ENCODE measurements at regions not wholly inside any gene's neighbourhood (a gene's known extent, or its start where the extent isn't known, plus 50 kb on each side); places are given as distances from the start of the nearest gene placed in this dataset.

DNA sequence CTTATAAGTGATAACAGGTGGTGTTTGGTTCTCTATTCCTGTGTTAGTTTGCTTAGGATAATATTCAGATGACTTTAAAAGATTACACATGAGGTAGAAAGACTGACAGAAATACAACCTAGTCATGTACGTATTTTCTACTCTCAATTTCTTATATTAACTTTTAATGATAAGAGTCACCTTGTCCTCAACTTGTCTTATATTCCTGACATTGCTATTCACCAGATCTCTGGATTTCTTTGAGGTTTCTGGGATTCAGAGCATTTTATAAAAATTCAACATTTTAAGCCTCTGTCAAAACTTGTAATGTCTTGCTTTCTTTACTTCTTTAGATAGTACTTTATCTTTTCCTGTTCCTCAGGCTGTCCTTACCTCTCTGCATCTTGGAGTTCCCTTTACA lies 234.2 kb downstream of the TBX15 start:
- TF ChIP-seq TCF12 (IDR thresholded peaks at IDR 0.05) (no peak), MXI1 (IDR thresholded peaks at IDR 0.05; ENCODE audit: low read depth, low read length) (no peak), JUND (IDR thresholded peaks at IDR 0.05) (no peak), GATA2 (CRISPR knock-in tag; IDR thresholded peaks at IDR 0.05) (no peak), POLR2AphosphoS5 (IDR thresholded peaks at IDR 0.05; ENCODE audit: low read depth, low read length) (no peak), NFIC (IDR thresholded peaks at IDR 0.05; ENCODE audit: borderline replicate concordance) (no peak), GABPA (IDR thresholded peaks at IDR 0.05; ENCODE audit: low read depth) (no peak), YY1 (IDR thresholded peaks at IDR 0.05; ENCODE audit: low read depth) (no peak), ELF1 (IDR thresholded peaks at IDR 0.05) (no peak), RFX5 (IDR thresholded peaks at IDR 0.05; ENCODE audit: low read length) (no peak), EP300 (IDR thresholded peaks at IDR 0.05; ENCODE audit: borderline replicate concordance in 1 of 2, low read depth in 1 of 2, low read length in 1 of 2) (no peak), FOXM1 (IDR thresholded peaks at IDR 0.05; ENCODE audit: low read depth) (no peak), FOSL2 (IDR thresholded peaks at IDR 0.05; ENCODE audit: borderline replicate concordance, low read depth) (no peak)
- TF ChIP-seq, protein P1, sequence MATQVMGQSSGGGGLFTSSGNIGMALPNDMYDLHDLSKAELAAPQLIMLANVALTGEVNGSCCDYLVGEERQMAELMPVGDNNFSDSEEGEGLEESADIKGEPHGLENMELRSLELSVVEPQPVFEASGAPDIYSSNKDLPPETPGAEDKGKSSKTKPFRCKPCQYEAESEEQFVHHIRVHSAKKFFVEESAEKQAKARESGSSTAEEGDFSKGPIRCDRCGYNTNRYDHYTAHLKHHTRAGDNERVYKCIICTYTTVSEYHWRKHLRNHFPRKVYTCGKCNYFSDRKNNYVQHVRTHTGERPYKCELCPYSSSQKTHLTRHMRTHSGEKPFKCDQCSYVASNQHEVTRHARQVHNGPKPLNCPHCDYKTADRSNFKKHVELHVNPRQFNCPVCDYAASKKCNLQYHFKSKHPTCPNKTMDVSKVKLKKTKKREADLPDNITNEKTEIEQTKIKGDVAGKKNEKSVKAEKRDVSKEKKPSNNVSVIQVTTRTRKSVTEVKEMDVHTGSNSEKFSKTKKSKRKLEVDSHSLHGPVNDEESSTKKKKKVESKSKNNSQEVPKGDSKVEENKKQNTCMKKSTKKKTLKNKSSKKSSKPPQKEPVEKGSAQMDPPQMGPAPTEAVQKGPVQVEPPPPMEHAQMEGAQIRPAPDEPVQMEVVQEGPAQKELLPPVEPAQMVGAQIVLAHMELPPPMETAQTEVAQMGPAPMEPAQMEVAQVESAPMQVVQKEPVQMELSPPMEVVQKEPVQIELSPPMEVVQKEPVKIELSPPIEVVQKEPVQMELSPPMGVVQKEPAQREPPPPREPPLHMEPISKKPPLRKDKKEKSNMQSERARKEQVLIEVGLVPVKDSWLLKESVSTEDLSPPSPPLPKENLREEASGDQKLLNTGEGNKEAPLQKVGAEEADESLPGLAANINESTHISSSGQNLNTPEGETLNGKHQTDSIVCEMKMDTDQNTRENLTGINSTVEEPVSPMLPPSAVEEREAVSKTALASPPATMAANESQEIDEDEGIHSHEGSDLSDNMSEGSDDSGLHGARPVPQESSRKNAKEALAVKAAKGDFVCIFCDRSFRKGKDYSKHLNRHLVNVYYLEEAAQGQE (IDR thresholded peaks at IDR 0.05; ENCODE audit: low read depth, low read length) = no peak
- TF ChIP-seq, protein P2, sequence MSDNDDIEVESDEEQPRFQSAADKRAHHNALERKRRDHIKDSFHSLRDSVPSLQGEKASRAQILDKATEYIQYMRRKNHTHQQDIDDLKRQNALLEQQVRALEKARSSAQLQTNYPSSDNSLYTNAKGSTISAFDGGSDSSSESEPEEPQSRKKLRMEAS (IDR thresholded peaks at IDR 0.05; ENCODE audit: low read depth) = no peak
- Histone ChIP-seq H3K4me2 (no peak overlapping the region), H3K27me3 (ENCODE audit: insufficient read depth) (no peaks in the 10 kb centered on the region), H3K4me1 (ENCODE audit: control insufficient read depth in 1 of 2, insufficient read depth in 2 of 2, low read depth in 1 of 2, low read length in 1 of 2) (no peaks in the 10 kb centered on the region), H3K27ac (ENCODE audit: low read depth in 2 of 2, low read length in 1 of 2) (no peak overlapping the region), H3K9me2 (no peaks in the 10 kb centered on the region), H4K20me1 (ENCODE audit: insufficient read depth) (no peaks in the 10 kb centered on the region), H3K9ac (no peak overlapping the region), H2AFZ (ENCODE audit: low read depth) (no peak overlapping the region), H3K36me3 (replicated peaks in 1 of 2; ENCODE audit: control insufficient read depth in 1 of 2, insufficient read depth in 2 of 2, low read length in 1 of 2) (no peaks in the 10 kb centered on the region), H3K79me2 (ENCODE audit: insufficient read depth) (no peaks in the 10 kb centered on the region), H3K4me3 (ENCODE audit: low read depth in 2 of 2, low read length in 1 of 2) (no peak overlapping the region), H3K9me3 (no peaks in the 10 kb centered on the region), H3F3A (replicated peaks; ENCODE audit: insufficient read depth) (no peaks in the 10 kb centered on the region)
- ChIA-PET CTCF (no interaction called here), POLR2A (no interaction called here)
- no peak for DNase-seq
- 0% methylated on average over 1 of the region's 1 CpG for WGBS (ENCODE audit: low lambda C conversion rate)

DNA sequence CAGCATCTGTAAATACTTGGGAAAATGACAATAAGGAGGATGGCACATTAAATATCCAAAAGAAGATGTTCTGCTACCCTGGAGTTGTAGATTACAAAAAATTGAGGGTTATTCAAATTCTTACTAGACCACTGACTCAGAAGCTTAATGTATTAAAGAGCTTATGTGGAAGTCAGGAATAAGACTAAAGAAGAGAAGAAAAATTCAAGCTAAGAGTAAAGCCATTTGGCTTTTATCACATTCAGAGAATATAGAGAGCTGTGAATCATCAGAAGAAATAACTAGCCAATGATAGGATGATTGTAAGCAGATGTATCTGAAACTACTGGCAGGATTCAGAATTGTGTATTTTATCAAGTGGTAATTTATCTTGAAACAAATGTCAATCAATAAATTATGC lies 237.0 kb downstream of the TBX15 start:
- POLR2A ChIA-PET = no interaction called here

More for the DNA sequence above, 237.0 kb downstream of the TBX15 start:
- H4K20me1 ChIP-seq (ENCODE audit: insufficient read depth) = no peaks in the 10 kb centered on the region
- CTCF ChIA-PET = no interaction called here
- H3F3A ChIP-seq (replicated peaks; ENCODE audit: insufficient read depth) = no peaks in the 10 kb centered on the region
- no peaks in the 10 kb centered on the region for H3K79me2 ChIP-seq (ENCODE audit: insufficient read depth)
- H3K27ac ChIP-seq (ENCODE audit: low read depth in 2 of 2, low read length in 1 of 2) = no peak overlapping the region
- no peaks in the 10 kb centered on the region for H3K4me1 ChIP-seq (ENCODE audit: control insufficient read depth in 1 of 2, insufficient read depth in 2 of 2, low read depth in 1 of 2, low read length in 1 of 2)
- no peak overlapping the region for H2AFZ ChIP-seq (ENCODE audit: low read depth)
- H3K9ac ChIP-seq = no peak overlapping the region
- H3K36me3 ChIP-seq (replicated peaks in 1 of 2; ENCODE audit: control insufficient read depth in 1 of 2, insufficient read depth in 2 of 2, low read length in 1 of 2) = no peaks in the 10 kb centered on the region
- TF ChIP-seq RXRA (IDR thresholded peaks at IDR 0.05; ENCODE audit: borderline replicate concordance, low read depth) (no peak), YY1 (IDR thresholded peaks at IDR 0.05; ENCODE audit: low read depth) (no peak), EZH2phosphoT487 (IDR thresholded peaks at IDR 0.05; ENCODE audit: borderline replicate concordance, low read depth) (no peak), FOSL2 (IDR thresholded peaks at IDR 0.05; ENCODE audit: borderline replicate concordance, low read depth) (no peak), RFX5 (IDR thresholded peaks at IDR 0.05; ENCODE audit: low read length) (no peak), NFIC (IDR thresholded peaks at IDR 0.05; ENCODE audit: borderline replicate concordance) (no peak), RAD21 (IDR thresholded peaks at IDR 0.05; ENCODE audit: low read length) (no peak), TEAD4 (IDR thresholded peaks at IDR 0.05; ENCODE audit: borderline replicate concordance, insufficient read depth) (no peak), TAF1 (IDR thresholded peaks at IDR 0.05; ENCODE audit: borderline replicate concordance, low read depth, low read length) (no peak)
- TF ChIP-seq, protein P3, sequence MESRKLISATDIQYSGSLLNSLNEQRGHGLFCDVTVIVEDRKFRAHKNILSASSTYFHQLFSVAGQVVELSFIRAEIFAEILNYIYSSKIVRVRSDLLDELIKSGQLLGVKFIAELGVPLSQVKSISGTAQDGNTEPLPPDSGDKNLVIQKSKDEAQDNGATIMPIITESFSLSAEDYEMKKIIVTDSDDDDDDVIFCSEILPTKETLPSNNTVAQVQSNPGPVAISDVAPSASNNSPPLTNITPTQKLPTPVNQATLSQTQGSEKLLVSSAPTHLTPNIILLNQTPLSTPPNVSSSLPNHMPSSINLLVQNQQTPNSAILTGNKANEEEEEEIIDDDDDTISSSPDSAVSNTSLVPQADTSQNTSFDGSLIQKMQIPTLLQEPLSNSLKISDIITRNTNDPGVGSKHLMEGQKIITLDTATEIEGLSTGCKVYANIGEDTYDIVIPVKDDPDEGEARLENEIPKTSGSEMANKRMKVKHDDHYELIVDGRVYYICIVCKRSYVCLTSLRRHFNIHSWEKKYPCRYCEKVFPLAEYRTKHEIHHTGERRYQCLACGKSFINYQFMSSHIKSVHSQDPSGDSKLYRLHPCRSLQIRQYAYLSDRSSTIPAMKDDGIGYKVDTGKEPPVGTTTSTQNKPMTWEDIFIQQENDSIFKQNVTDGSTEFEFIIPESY (IDR thresholded peaks at IDR 0.05; ENCODE audit: borderline replicate concordance, low read depth) = no peak
- TF ChIP-seq, protein P4, sequence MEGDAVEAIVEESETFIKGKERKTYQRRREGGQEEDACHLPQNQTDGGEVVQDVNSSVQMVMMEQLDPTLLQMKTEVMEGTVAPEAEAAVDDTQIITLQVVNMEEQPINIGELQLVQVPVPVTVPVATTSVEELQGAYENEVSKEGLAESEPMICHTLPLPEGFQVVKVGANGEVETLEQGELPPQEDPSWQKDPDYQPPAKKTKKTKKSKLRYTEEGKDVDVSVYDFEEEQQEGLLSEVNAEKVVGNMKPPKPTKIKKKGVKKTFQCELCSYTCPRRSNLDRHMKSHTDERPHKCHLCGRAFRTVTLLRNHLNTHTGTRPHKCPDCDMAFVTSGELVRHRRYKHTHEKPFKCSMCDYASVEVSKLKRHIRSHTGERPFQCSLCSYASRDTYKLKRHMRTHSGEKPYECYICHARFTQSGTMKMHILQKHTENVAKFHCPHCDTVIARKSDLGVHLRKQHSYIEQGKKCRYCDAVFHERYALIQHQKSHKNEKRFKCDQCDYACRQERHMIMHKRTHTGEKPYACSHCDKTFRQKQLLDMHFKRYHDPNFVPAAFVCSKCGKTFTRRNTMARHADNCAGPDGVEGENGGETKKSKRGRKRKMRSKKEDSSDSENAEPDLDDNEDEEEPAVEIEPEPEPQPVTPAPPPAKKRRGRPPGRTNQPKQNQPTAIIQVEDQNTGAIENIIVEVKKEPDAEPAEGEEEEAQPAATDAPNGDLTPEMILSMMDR (IDR thresholded peaks at IDR 0.05) = no peak
- no peaks in the 10 kb centered on the region for H3K27me3 ChIP-seq (ENCODE audit: insufficient read depth)
- no peaks in the 10 kb centered on the region for H3K9me3 ChIP-seq
- no peak overlapping the region for H3K4me3 ChIP-seq (ENCODE audit: low read depth in 2 of 2, low read length in 1 of 2)
- H3K9me2 ChIP-seq = no peaks in the 10 kb centered on the region
- no peak for DNase-seq
- no peak overlapping the region for H3K4me2 ChIP-seq

Data from SK-N-SH (cell line).